ENCODE measurements at regions not wholly inside any gene's neighbourhood (a gene's known extent, or its start where the extent isn't known, plus 50 kb on each side); places are given as distances from the start of the nearest gene placed in this dataset.
A peak's percentile ranks its signal among the peaks of the same experiment; 100 is the strongest.
"Not testable (repeated sequence)": the region's sequence is repeated elsewhere in the genome, so short reads cannot be mapped to it uniquely, and the experiment has no call there.

- H3K4me3 ChIP-seq (ENCODE audit: low read depth, low read length): no peak overlapping the region
- DNase-seq (ENCODE audit: low read depth): no peak
Measured at GRCh38 chr7:131019351-131019750, 285.3 kb upstream of the KLF14 start.

GRCh38 chr7:131020759-131021261, 286.8 kb upstream of the KLF14 start:
- no peak overlapping the region for H3K4me3 ChIP-seq (ENCODE audit: low read depth, low read length)
- DNase-seq (ENCODE audit: low read depth): no peak

- DNase-seq (ENCODE audit: low read depth): no peak
- no peak overlapping the region for H3K4me3 ChIP-seq (ENCODE audit: low read depth, low read length)
Measured at GRCh38 chr7:131021460-131021859, 287.5 kb upstream of the KLF14 start.

GRCh38 chr7:131021902-131022301, 287.9 kb upstream of the KLF14 start:
- DNase-seq (ENCODE audit: low read depth): no peak
- H3K4me3 ChIP-seq (ENCODE audit: low read depth, low read length): no peak overlapping the region

- DNase-seq (ENCODE audit: low read depth): no peak
- no peak overlapping the region for H3K4me3 ChIP-seq (ENCODE audit: low read depth, low read length)
Measured at GRCh38 chr7:131026297-131027000, 292.4 kb upstream of the KLF14 start.

- H3K4me3 ChIP-seq (ENCODE audit: low read depth, low read length): no peak overlapping the region
- peak; percentile 38 for DNase-seq (ENCODE audit: low read depth)
Measured at GRCh38 chr7:131027287-131027773, 293.3 kb upstream of the KLF14 start.

- no peak for DNase-seq (ENCODE audit: low read depth)
- no peak overlapping the region for H3K4me3 ChIP-seq (ENCODE audit: low read depth, low read length)
Measured at GRCh38 chr7:131028295-131028694, 294.3 kb upstream of the KLF14 start.

GRCh38 chr7:131029002-131029401, 295.0 kb upstream of the KLF14 start:
- no peak overlapping the region for H3K4me3 ChIP-seq (ENCODE audit: low read depth, low read length)
- no peak for DNase-seq (ENCODE audit: low read depth)

- DNase-seq (ENCODE audit: low read depth): no peak
- no peak overlapping the region for H3K4me3 ChIP-seq (ENCODE audit: low read depth, low read length)
Measured at GRCh38 chr7:131031099-131031868, 296.4 kb upstream of the MKLN1 start.

GRCh38 chr7:131032786-131033185, 294.9 kb upstream of the MKLN1 start:
- H3K4me3 ChIP-seq (ENCODE audit: low read depth, low read length): no peak overlapping the region
- no peak for DNase-seq (ENCODE audit: low read depth)

GRCh38 chr7:131034166-131034881, 293.4 kb upstream of the MKLN1 start:
- H3K4me3 ChIP-seq (ENCODE audit: low read depth, low read length): no peak overlapping the region
- no peak for DNase-seq (ENCODE audit: low read depth)

GRCh38 chr7:131035088-131035770, 292.4 kb upstream of the MKLN1 start:
- no peak for DNase-seq (ENCODE audit: low read depth)
- no peak overlapping the region for H3K4me3 ChIP-seq (ENCODE audit: low read depth, low read length)

- no peak overlapping the region for H3K4me3 ChIP-seq (ENCODE audit: low read depth, low read length)
- DNase-seq (ENCODE audit: low read depth): no peak
Measured at GRCh38 chr7:131038153-131038552, 289.5 kb upstream of the MKLN1 start.

- no peak overlapping the region for H3K4me3 ChIP-seq (ENCODE audit: low read depth, low read length)
- DNase-seq (ENCODE audit: low read depth): no peak
Measured at GRCh38 chr7:131039355-131039762, 288.3 kb upstream of the MKLN1 start.

GRCh38 chr7:131039836-131040235, 287.8 kb upstream of the MKLN1 start:
- DNase-seq (ENCODE audit: low read depth): no peak
- H3K4me3 ChIP-seq (ENCODE audit: low read depth, low read length): no peak overlapping the region

- no peak for DNase-seq (ENCODE audit: low read depth)
- H3K4me3 ChIP-seq (ENCODE audit: low read depth, low read length): no peak overlapping the region
Measured at GRCh38 chr7:131040467-131040932, 287.2 kb upstream of the MKLN1 start.

GRCh38 chr7:131041012-131041695, 286.5 kb upstream of the MKLN1 start:
- not testable (repeated sequence) for DNase-seq (ENCODE audit: low read depth); H3K4me3 ChIP-seq (ENCODE audit: low read depth, low read length)

GRCh38 chr7:131042269-131043160, 285.2 kb upstream of the MKLN1 start:
- DNase-seq (ENCODE audit: low read depth): no peak

More at GRCh38 chr7:131042269-131043160, 285.2 kb upstream of the MKLN1 start:
- no peak overlapping the region for H3K4me3 ChIP-seq (ENCODE audit: low read depth, low read length)

Data from skeletal muscle cell (primary cell).